A673 (cell line): ENCODE measurements at regions not wholly inside any gene's neighbourhood (a gene's known extent, or its start where the extent isn't known, plus 50 kb on each side); places are given as distances from the start of the nearest gene placed in this dataset.

Experiments used
- CTCF ChIP-seq: fragments of 300-800, 200-600 bp; sonication (generic); conservative IDR thresholded peaks from 2 replicates; pipeline ENCODE4 v1.5.1; 2017; ENCODE audit warnings: low read depth, mild to moderate bottlenecking, antibody characterized with exemption, low read length, moderate library complexity, mixed read lengths
- EZH2 ChIP-seq: fragments of 200-600 bp; sonication (generic); IDR thresholded peaks from 2 replicates; pipeline ENCODE4 v1.6.1; 2017; ENCODE audit warnings: borderline replicate concordance, low read depth, mild to moderate bottlenecking, mixed read lengths, antibody characterized with exemption, low read length; ENCODE audit not compliant: poor library complexity, severe bottlenecking

GRCh38 chr6:48766349-48766748 is 655.4 kb upstream of the PTCHD4 start:
- TF ChIP-seq CTCF (no peak), EZH2 (no peak)
